ENCODE measurements at regions not wholly inside any gene's neighbourhood (a gene's known extent, or its start where the extent isn't known, plus 50 kb on each side); places are given as distances from the start of the nearest gene placed in this dataset.

DNA sequence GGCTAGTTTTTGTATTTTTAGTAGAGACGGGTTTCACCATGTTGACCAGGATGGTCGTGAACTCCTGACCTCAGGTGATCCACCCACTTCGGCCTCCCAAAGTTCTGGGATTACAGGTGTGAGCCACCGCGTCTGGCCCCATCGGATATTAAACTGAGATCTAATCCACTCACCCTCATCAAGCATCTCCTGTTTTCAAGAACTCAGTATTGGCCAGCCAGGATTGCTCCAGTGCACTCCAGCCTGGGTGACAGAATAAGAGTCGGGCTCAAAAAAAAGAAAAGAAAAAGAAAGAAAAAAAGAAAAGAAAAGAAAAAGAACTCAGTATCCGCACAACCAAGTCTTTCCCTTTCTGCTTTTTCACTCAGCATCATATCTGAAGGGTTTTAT lies 167.6 kb downstream of the OR13H1 start:
- Histone ChIP-seq H3K79me2 (ENCODE audit: low read length) (no peaks in the 10 kb centered on the region), H3K36me3 (replicated peaks; ENCODE audit: insufficient read depth, low read length) (no peaks in the 10 kb centered on the region), H3K4me1 (ENCODE audit: low read length) (peaks cover 12% of the 10 kb centered on the region; the same call in 1 of the 2 replicates), H3K9me2 (replicated peaks; ENCODE audit: insufficient read depth, low read length) (no peaks in the 10 kb centered on the region), H3K27ac (ENCODE audit: low read length) (peak overlapping the region; percentile 75; the same call in 1 of the 2 replicates), H3K4me2 (ENCODE audit: low read depth, low read length) (peak overlapping the region; percentile 17; the same call in 1 of the 2 replicates), H3F3A (ENCODE audit: insufficient read depth, low read length) (no peaks in the 10 kb centered on the region), H3K27me3 (replicated peaks; ENCODE audit: insufficient read depth, low read length) (no peaks in the 10 kb centered on the region), H3K4me3 (ENCODE audit: low read length) (peak overlapping the region; percentile 34), H3K9me3 (replicated peaks; ENCODE audit: insufficient read depth, low read length) (no peaks in the 10 kb centered on the region), H2AFZ (ENCODE audit: low read length) (no peak overlapping the region), H4K20me1 (ENCODE audit: insufficient read depth, low read length) (no peaks in the 10 kb centered on the region), H3K9ac (ENCODE audit: low read length) (no peak overlapping the region; the same call in 1 of the 2 replicates)
- TF ChIP-seq EZH2 (optimal IDR thresholded peaks at IDR 0.05; ENCODE audit: low read depth, low read length) (no peak), CTCF (IDR thresholded peaks at IDR 0.05; ENCODE audit: low read length) (no peak), EZH2phosphoT487 (IDR thresholded peaks at IDR 0.05; ENCODE audit: low read length) (no peak)
- DNase-seq, result no peak

DNA sequence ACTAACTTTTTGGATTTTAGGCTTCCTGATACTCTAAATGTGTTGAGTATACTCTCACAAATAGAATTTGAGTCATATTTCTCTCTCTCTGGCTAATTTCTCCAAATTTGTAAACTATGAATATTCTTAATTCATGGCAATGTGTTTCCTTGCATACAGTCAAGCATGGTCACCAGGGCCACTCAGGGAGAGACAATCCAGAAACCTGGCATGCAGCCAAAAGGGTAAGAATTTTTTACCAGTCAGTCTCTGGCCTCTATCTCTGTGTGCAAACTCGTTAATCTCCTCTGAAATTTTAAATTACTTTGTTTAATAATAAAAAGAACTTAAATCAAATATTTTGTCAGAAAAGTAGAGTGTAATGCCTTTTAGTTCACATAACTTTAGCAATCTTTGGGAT lies 179.8 kb downstream of the OR13H1 start:
- no peak overlapping the region for H3K4me3 ChIP-seq (ENCODE audit: low read length)
- no peaks in the 10 kb centered on the region for H3K36me3 ChIP-seq (replicated peaks; ENCODE audit: insufficient read depth, low read length)
- H3K79me2 ChIP-seq (ENCODE audit: low read length), result no peaks in the 10 kb centered on the region
- H3K27ac ChIP-seq (ENCODE audit: low read length), result no peak overlapping the region
- 0 out of 2 replicates have a peak, but pooled peaks cover 6% of the 10 kb centered on the region for H3F3A ChIP-seq (ENCODE audit: insufficient read depth, low read length)
- DNase-seq, result no peak
- peaks cover 6% of the 10 kb centered on the region for H3K4me1 ChIP-seq (ENCODE audit: low read length)
- H2AFZ ChIP-seq (ENCODE audit: low read length), result no peak overlapping the region
- TF ChIP-seq CTCF (IDR thresholded peaks at IDR 0.05; ENCODE audit: low read length) (no peak), EZH2phosphoT487 (IDR thresholded peaks at IDR 0.05; ENCODE audit: low read length) (no peak), EZH2 (optimal IDR thresholded peaks at IDR 0.05; ENCODE audit: low read depth, low read length) (no peak)
- no peak overlapping the region for H3K4me2 ChIP-seq (ENCODE audit: low read depth, low read length)
- no peaks in the 10 kb centered on the region for H3K9me2 ChIP-seq (replicated peaks; ENCODE audit: insufficient read depth, low read length)
- H4K20me1 ChIP-seq (ENCODE audit: insufficient read depth, low read length), result no peaks in the 10 kb centered on the region
- H3K27me3 ChIP-seq (replicated peaks; ENCODE audit: insufficient read depth, low read length), result no peaks in the 10 kb centered on the region
- H3K9me3 ChIP-seq (replicated peaks; ENCODE audit: insufficient read depth, low read length), result no peaks in the 10 kb centered on the region
- H3K9ac ChIP-seq (ENCODE audit: low read length), result no peak overlapping the region

DNA sequence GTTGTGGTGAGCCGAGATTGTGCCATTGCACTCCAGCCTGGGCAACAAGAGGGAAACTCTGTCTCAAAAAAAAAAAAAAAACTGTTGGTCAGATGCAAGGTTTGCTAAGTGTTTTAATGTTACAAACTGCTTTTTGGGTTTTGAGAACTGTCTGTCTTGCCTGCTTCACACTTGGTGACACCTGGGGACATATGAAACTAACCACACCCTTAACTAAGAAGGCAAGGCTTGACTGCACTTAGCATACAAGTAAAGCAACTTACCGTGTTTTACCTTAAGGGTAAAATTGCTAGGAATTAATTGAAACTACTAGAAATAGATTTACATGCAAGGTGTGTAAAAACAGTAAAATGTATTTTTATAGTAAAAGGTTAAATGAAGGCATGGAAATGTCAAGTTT lies 180.4 kb downstream of the OR13H1 start:
- H3F3A ChIP-seq (ENCODE audit: insufficient read depth, low read length), result 0 out of 2 replicates have a peak, but pooled peaks cover 6% of the 10 kb centered on the region
- H3K4me1 ChIP-seq (ENCODE audit: low read length), result peaks cover 6% of the 10 kb centered on the region
- H2AFZ ChIP-seq (ENCODE audit: low read length), result no peak overlapping the region
- no peaks in the 10 kb centered on the region for H4K20me1 ChIP-seq (ENCODE audit: insufficient read depth, low read length)
- no peaks in the 10 kb centered on the region for H3K9me3 ChIP-seq (replicated peaks; ENCODE audit: insufficient read depth, low read length)
- no peaks in the 10 kb centered on the region for H3K36me3 ChIP-seq (replicated peaks; ENCODE audit: insufficient read depth, low read length)
- H3K9ac ChIP-seq (ENCODE audit: low read length), result no peak overlapping the region
- DNase-seq, result peak; percentile 69
- peak overlapping the region; percentile 24; the same call in 1 of the 2 replicates for H3K4me2 ChIP-seq (ENCODE audit: low read depth, low read length)
- H3K27me3 ChIP-seq (replicated peaks; ENCODE audit: insufficient read depth, low read length), result no peaks in the 10 kb centered on the region
- peak overlapping the region; percentile 39; the same call in 1 of the 2 replicates for H3K27ac ChIP-seq (ENCODE audit: low read length)
- H3K79me2 ChIP-seq (ENCODE audit: low read length), result no peaks in the 10 kb centered on the region
- no peak for TF ChIP-seq EZH2 (optimal IDR thresholded peaks at IDR 0.05; ENCODE audit: low read depth, low read length)
- TF ChIP-seq CTCF (IDR thresholded peaks at IDR 0.05; ENCODE audit: low read length), result no peak
- TF ChIP-seq EZH2phosphoT487 (IDR thresholded peaks at IDR 0.05; ENCODE audit: low read length), result no peak
- no peaks in the 10 kb centered on the region for H3K9me2 ChIP-seq (replicated peaks; ENCODE audit: insufficient read depth, low read length)
- no peak overlapping the region for H3K4me3 ChIP-seq (ENCODE audit: low read length)
